ENCODE measurements at regions not wholly inside any gene's neighbourhood (a gene's known extent, or its start where the extent isn't known, plus 50 kb on each side); places are given as distances from the start of the nearest gene placed in this dataset.
A peak's percentile ranks its signal among the peaks of the same experiment; 100 is the strongest.

DNA sequence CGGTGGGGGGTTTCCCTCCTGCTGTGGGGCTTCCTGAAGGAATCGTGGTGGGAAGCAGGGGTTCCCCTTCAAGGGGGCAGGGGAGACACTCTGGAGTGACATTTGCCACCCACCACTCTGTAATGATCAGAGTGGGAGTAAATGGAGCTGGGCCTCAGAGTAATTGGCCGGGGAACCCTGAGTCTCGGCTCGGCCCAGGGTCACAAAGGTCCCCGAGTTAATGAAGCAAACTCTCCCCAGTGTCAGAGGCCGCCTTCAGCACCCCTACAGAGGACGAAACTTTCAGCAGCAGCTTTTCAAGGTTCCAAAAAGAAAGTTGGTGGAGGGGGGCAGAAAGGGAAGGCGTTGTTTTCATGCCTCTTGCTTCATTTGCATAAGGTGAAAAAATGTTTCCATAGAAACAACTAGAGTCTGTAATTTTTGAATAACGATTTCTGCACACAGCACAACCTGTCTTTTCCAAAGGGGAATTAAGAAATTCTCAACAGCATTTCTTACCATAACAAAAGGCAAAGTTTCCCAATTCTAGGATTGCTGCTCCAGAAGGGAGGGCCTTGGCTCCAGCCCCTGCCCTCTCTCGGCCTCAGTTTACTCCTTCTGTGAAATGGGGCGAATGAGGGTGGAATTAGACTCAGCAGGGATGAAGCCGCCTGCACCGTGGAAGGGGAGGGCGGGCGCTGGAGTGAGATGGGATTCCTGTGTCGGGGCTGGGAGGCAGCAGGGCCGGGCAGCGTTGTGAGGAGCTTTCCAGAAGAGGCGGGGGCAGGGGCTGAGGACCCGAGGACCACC lies 67.0 kb upstream of the BEGAIN start:
- H3K27me3 ChIP-seq (replicated peaks; ENCODE audit: insufficient read depth): no peaks in the 10 kb centered on the region
- H3K9me3 ChIP-seq: no peaks in the 10 kb centered on the region
- TF ChIP-seq, protein P1, sequence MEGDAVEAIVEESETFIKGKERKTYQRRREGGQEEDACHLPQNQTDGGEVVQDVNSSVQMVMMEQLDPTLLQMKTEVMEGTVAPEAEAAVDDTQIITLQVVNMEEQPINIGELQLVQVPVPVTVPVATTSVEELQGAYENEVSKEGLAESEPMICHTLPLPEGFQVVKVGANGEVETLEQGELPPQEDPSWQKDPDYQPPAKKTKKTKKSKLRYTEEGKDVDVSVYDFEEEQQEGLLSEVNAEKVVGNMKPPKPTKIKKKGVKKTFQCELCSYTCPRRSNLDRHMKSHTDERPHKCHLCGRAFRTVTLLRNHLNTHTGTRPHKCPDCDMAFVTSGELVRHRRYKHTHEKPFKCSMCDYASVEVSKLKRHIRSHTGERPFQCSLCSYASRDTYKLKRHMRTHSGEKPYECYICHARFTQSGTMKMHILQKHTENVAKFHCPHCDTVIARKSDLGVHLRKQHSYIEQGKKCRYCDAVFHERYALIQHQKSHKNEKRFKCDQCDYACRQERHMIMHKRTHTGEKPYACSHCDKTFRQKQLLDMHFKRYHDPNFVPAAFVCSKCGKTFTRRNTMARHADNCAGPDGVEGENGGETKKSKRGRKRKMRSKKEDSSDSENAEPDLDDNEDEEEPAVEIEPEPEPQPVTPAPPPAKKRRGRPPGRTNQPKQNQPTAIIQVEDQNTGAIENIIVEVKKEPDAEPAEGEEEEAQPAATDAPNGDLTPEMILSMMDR (IDR thresholded peaks at IDR 0.05): no peak
- TF ChIP-seq POLR2A (IDR thresholded peaks at IDR 0.05) (no peak), POLR2AphosphoS5 (IDR thresholded peaks at IDR 0.05) (no peak)
- WGBS: 56% methylated on average over 21 of the region's 21 CpGs
- no peaks in the 10 kb centered on the region for H3K4me1 ChIP-seq (replicated peaks)
- H3K27ac ChIP-seq: no peak overlapping the region
- intact Hi-C loops (cut with DNase I): loop anchor here (5.0 to 10.0 kb wide), 2 partner anchors 129 to 267 kb away; no protein-coding TSS in a partner anchor
- H3K36me3 ChIP-seq: no peaks in the 10 kb centered on the region
- no peak overlapping the region for H3K4me3 ChIP-seq
- DNase-seq (ENCODE audit: low spot score): no peak

DNA sequence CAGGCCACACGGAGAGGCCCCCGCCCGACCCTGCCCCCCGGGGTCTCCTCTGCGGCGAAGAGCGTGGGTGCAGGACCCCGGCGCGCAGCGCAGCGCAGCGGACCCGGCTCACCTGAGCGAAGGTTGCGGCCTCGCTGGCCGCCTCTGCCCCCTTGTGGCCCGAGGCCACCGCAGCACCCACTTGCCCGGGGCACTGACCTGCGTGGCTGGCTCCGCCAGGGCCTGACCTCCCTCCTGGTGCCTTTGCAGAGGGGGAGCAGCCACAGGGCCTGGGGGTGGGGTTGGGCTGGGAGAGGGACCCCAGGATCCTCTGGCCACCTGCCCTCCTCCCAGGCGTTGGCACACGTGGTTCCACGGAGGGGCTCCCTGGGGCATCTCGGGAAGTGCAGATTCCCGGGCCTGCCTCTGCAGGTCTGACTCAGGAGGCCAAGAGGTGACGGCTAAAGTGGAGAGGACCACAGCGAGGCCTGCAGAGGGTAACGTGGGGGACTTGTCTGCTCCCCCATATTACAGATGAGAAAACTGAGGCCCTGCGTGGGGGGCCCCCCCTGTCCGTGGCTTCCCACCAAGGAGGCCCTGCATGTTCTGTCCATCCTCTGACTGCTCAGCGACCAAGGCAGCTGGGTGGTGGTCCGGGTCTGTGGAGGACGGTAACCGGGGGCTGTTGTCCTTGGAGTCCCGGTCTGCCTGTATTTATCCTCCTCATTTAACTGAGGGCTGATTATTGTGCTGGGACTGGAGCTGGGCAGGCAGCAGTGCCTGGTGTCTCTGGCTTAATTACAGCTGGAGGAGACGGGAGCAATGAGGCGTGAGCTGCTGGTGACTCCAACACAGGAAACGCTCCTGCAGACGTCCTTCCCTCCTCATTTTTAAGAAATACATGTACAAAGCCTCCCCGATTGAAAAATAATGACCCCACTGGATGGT lies 67.9 kb upstream of the BEGAIN start:
- no peak for TF ChIP-seq POLR2AphosphoS5 (IDR thresholded peaks at IDR 0.05)
- TF ChIP-seq, protein P1 (IDR thresholded peaks at IDR 0.05): peak; percentile 42 to 85 (median 58)
- Histone ChIP-seq H3K9me3 (no peaks in the 10 kb centered on the region), H3K4me3 (no peak overlapping the region), H3K27me3 (replicated peaks; ENCODE audit: insufficient read depth) (no peaks in the 10 kb centered on the region), H3K36me3 (no peaks in the 10 kb centered on the region), H3K27ac (no peak overlapping the region), H3K4me1 (replicated peaks) (no peaks in the 10 kb centered on the region)
- DNase-seq (ENCODE audit: low spot score): no peak
- 38% methylated on average over 36 of the region's 43 CpGs for WGBS
- intact Hi-C loops (cut with DNase I): loop anchor here (5.0 to 10.0 kb wide), 2 partner anchors 130 to 268 kb away; no protein-coding TSS in a partner anchor

DNA sequence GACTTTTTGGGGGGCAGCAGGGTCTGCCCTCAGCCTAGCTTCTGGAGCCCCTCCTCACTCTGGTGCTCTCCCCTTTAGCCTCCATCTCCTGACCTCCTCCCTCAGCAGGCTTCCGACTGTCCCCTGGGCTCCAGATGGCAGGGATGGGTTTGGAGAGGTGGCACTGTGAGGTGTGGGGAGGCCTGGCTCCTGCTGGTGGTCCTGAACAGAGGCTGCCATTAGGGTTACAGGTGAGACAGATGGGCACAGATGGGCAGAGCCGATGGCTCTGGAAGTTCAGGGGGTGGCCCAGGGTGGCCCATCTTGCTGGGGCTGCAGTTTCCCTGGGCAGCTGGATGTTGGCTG lies 68.5 kb upstream of the BEGAIN start:
- no peak for DNase-seq (ENCODE audit: low spot score)
- TF ChIP-seq, protein P1 (IDR thresholded peaks at IDR 0.05): no peak
- TF ChIP-seq POLR2A (IDR thresholded peaks at IDR 0.05) (no peak), POLR2AphosphoS5 (IDR thresholded peaks at IDR 0.05) (no peak)
- Histone ChIP-seq H3K9me3 (no peaks in the 10 kb centered on the region), H3K27ac (no peak overlapping the region), H3K36me3 (no peaks in the 10 kb centered on the region), H3K27me3 (replicated peaks; ENCODE audit: insufficient read depth) (no peaks in the 10 kb centered on the region), H3K4me3 (no peak overlapping the region), H3K4me1 (replicated peaks) (no peaks in the 10 kb centered on the region)
- intact Hi-C loops (cut with DNase I): loop anchor here (10.0 kb wide), 1 partner anchor 131 kb away; no protein-coding TSS in a partner anchor
- 100% methylated on average over 2 of the region's 2 CpGs for WGBS

DNA sequence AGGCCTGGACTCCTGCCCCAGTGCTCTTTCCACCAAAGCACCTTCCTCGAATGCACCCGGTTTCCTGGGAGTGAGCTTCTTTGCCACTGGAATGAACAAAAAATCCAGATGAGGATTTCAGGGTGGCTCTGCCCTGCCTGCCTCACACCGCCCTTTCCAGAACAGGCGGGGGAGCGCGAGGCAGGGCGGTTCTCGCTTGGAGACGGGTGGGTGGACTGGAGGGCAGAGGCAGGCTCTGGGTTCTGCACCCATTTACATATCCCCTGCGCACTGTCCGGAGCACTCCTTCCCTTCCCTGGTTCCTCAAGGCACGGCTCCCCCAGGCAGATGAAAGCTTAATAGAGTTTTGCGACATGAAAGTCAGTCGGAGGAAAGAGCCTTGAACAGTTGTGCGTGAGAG lies 69.7 kb upstream of the DLK1 start:
- H3K9me3 ChIP-seq: no peaks in the 10 kb centered on the region
- DNase-seq (ENCODE audit: low spot score): no peak
- H3K27me3 ChIP-seq (replicated peaks; ENCODE audit: insufficient read depth): no peaks in the 10 kb centered on the region
- no peaks in the 10 kb centered on the region for H3K4me1 ChIP-seq (replicated peaks)
- H3K4me3 ChIP-seq: no peak overlapping the region
- no peaks in the 10 kb centered on the region for H3K36me3 ChIP-seq
- H3K27ac ChIP-seq: no peak overlapping the region
- WGBS: 88% methylated on average over 15 of the region's 15 CpGs
- intact Hi-C loops (cut with DNase I): loop anchor here (10.0 kb wide), 1 partner anchor 132 kb away; no protein-coding TSS in a partner anchor
- no peak for TF ChIP-seq POLR2A (IDR thresholded peaks at IDR 0.05)
- TF ChIP-seq POLR2AphosphoS5 (IDR thresholded peaks at IDR 0.05): no peak
- TF ChIP-seq, protein P1 (IDR thresholded peaks at IDR 0.05): no peak

All from prostate gland (tissue), 2 donors.